ENCODE measurements at regions not wholly inside any gene's neighbourhood (a gene's known extent, or its start where the extent isn't known, plus 50 kb on each side); places are given as distances from the start of the nearest gene placed in this dataset.

- TF ChIP-seq RXRA (IDR thresholded peaks at IDR 0.05) = no peak
- TF ChIP-seq CTCF (IDR thresholded peaks at IDR 0.05; ENCODE audit: low read depth, low read length, missing input control) = no peak
These were observed 84.6 kb downstream of the RMI2 start (continued) for GRCh38 chr16:11429823-11430222.

- WGBS = 73% methylated on average over 11 of the region's 11 CpGs
- Histone ChIP-seq H3K36me3 (ENCODE audit: control insufficient read depth in 4 of 4, insufficient read depth in 3 of 4, low read depth in 1 of 4, low read length in 3 of 4) (no peaks in the 10 kb centered on the region), H3K9me3 (ENCODE audit: control insufficient read depth in 4 of 4, low read length in 3 of 4) (peaks cover 0 to 9% (median 3%) of the 10 kb centered on the region in 4 donors), H3K27me3 (ENCODE audit: control insufficient read depth in 4 of 4, insufficient read depth in 4 of 4, low read length in 3 of 4) (no peaks in the 10 kb centered on the region), H3K4me3 (ENCODE audit: low read depth in 1 of 3, low read length in 3 of 3) (no peak overlapping the region), H3K9ac (ENCODE audit: low read depth in 1 of 2, low read length in 2 of 2) (no peak overlapping the region), H3K27ac (ENCODE audit: low read depth in 1 of 2, low read length in 2 of 2) (no peak overlapping the region), H3K4me1 (ENCODE audit: control insufficient read depth in 4 of 4, insufficient read depth in 4 of 4, low read length in 3 of 4) (no peaks in the 10 kb centered on the region)
- TF ChIP-seq MAX (IDR thresholded peaks at IDR 0.05) = no peak
- no peak for TF ChIP-seq EGR1 (IDR thresholded peaks at IDR 0.05; ENCODE audit: low read depth in 2 of 2)
- no peak for TF ChIP-seq CTCF (IDR thresholded peaks at IDR 0.05; ENCODE audit: low read depth, low read length, missing input control)
- TF ChIP-seq TAF1 (conservative IDR thresholded peaks at IDR 0.05) = no peak
- TF ChIP-seq ATF3 (IDR thresholded peaks at IDR 0.05) = no peak
- TF ChIP-seq ZBTB33 (IDR thresholded peaks at IDR 0.05) = no peak
- TF ChIP-seq FOXA1 (IDR thresholded peaks at IDR 0.05) = no peak
- TF ChIP-seq RXRA (IDR thresholded peaks at IDR 0.05) = no peak
- no peak for TF ChIP-seq FOXA2 (IDR thresholded peaks at IDR 0.05)
- TF ChIP-seq NR2F2 (IDR thresholded peaks at IDR 0.05) = no peak
- TF ChIP-seq SP1 (IDR thresholded peaks at IDR 0.05) = no peak
- TF ChIP-seq HNF4A (conservative IDR thresholded peaks at IDR 0.05) = no peak
- TF ChIP-seq GABPA (IDR thresholded peaks at IDR 0.05 in 1 of 2, conservative IDR thresholded peaks at IDR 0.05 in 1 of 2) = no peak
- TF ChIP-seq JUND (IDR thresholded peaks at IDR 0.05) = no peak
- TF ChIP-seq RAD21 (IDR thresholded peaks at IDR 0.05) = no peak
- no peak for TF ChIP-seq YY1 (IDR thresholded peaks at IDR 0.05)
- no peak for TF ChIP-seq REST (IDR thresholded peaks at IDR 0.05)
- no peak for DNase-seq (ENCODE audit: low spot score)
These were observed 85.5 kb downstream of the RMI2 start for GRCh38 chr16:11430601-11431317.

Data from liver (tissue), 8 donors.